ENCODE measurements at regions not wholly inside any gene's neighbourhood (a gene's known extent, or its start where the extent isn't known, plus 50 kb on each side); places are given as distances from the start of the nearest gene placed in this dataset.

DNA sequence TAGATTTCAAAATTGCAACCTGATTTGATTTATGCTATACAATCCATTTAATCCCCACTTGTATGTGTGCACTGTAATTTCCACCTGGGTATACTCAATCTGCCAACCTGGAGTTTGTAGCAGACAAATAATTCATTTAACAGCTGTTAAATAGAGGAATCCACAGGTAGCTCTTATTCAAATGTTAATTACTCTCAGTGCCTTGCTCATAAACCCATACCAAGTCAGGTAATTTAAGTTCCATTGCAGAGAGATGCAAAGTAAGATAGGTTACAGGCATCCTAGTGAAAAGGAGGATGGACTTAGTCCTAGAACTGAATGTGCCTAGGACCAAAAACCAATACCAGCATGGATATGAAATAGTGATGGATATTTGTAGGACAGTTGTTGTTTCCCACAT is 674.2 kb downstream of the TBL1XR1 start:
- H3K9me3 Mint-ChIP-seq, result peaks cover 0 to 2% of the 10 kb centered on the region in 2 experiments; a peak in 2 of 5 replicates
- H3T11ph ChIP-seq (ENCODE audit: low read length), result no peak overlapping the region
- H3K9me3 ChIP-seq (ENCODE audit: control insufficient read depth, low read depth, low read length), result no peaks in the 10 kb centered on the region
- H2AFZ ChIP-seq (ENCODE audit: low read length), result no peak overlapping the region
- no peak overlapping the region for H2BK120ac ChIP-seq (ENCODE audit: low read depth, low read length, poor library complexity, severe bottlenecking)
- no peak overlapping the region for H3K4ac ChIP-seq (ENCODE audit: low read depth, low read length)
- no peak for DNase-seq
- no peak overlapping the region for H3K9ac ChIP-seq (ENCODE audit: extremely low read depth, insufficient read length, low read length)
- peaks cover 0 to 3% (median 0%) of the 10 kb centered on the region in 3 experiments; a peak in 3 of 7 replicates for H3K36me3 Mint-ChIP-seq (ENCODE audit: insufficient read depth in 1 of 3, low read depth in 3 of 3)
- H4K91ac ChIP-seq (ENCODE audit: insufficient read length, low read depth, low read length), result no peak overlapping the region
- H3K4me1 ChIP-seq (ENCODE audit: insufficient read depth, low read length), result peaks cover 13% of the 10 kb centered on the region; the same call in 1 of the 2 replicates
- no peak overlapping the region for H3K27ac ChIP-seq (ENCODE audit: insufficient read length, low read depth, low read length)
- H3K79me1 ChIP-seq (ENCODE audit: insufficient read depth, low read depth, low read length, poor library complexity, severe bottlenecking), result no peaks in the 10 kb centered on the region
- TF ChIP-seq, protein P1, sequence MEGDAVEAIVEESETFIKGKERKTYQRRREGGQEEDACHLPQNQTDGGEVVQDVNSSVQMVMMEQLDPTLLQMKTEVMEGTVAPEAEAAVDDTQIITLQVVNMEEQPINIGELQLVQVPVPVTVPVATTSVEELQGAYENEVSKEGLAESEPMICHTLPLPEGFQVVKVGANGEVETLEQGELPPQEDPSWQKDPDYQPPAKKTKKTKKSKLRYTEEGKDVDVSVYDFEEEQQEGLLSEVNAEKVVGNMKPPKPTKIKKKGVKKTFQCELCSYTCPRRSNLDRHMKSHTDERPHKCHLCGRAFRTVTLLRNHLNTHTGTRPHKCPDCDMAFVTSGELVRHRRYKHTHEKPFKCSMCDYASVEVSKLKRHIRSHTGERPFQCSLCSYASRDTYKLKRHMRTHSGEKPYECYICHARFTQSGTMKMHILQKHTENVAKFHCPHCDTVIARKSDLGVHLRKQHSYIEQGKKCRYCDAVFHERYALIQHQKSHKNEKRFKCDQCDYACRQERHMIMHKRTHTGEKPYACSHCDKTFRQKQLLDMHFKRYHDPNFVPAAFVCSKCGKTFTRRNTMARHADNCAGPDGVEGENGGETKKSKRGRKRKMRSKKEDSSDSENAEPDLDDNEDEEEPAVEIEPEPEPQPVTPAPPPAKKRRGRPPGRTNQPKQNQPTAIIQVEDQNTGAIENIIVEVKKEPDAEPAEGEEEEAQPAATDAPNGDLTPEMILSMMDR (conservative IDR thresholded peaks at IDR 0.05), result no peak
- H3K14ac ChIP-seq (ENCODE audit: insufficient read depth, low read length), result no peak overlapping the region
- H3K18ac ChIP-seq (ENCODE audit: insufficient read length, low read depth, low read length), result no peak overlapping the region
- no peaks in the 10 kb centered on the region for H3K27me3 ChIP-seq (ENCODE audit: insufficient read depth, low read length)
- H3K27me3 Mint-ChIP-seq (ENCODE audit: low read depth), result no peaks in the 10 kb centered on the region
- H3K23me2 ChIP-seq (ENCODE audit: insufficient read length, low read depth, low read length, poor library complexity, severe bottlenecking), result no peaks in the 10 kb centered on the region
- H3K23ac ChIP-seq (ENCODE audit: insufficient read length, low read depth, low read length), result no peak overlapping the region
- no peaks in the 10 kb centered on the region for H3K79me2 ChIP-seq (ENCODE audit: insufficient read depth, low read length)
- no peak overlapping the region for H2BK5ac ChIP-seq (ENCODE audit: insufficient read length, low read length)
- no peaks in the 10 kb centered on the region for H4K20me1 ChIP-seq (ENCODE audit: control insufficient read depth, insufficient read depth, insufficient read length)
- H3K4me1 Mint-ChIP-seq, result peaks cover 45 to 47% of the 10 kb centered on the region in 2 experiments
- H2BK12ac ChIP-seq (ENCODE audit: insufficient read length, low read depth, low read length), result no peak overlapping the region
- H2BK15ac ChIP-seq (ENCODE audit: low read depth, low read length), result no peak overlapping the region
- H4K5ac ChIP-seq (ENCODE audit: insufficient read length, low read depth, low read length), result no peak overlapping the region
- H3K4me2 ChIP-seq (ENCODE audit: insufficient read depth, insufficient read length, low read length), result peak overlapping the region; percentile 13
- no peak overlapping the region for H2AK5ac ChIP-seq (ENCODE audit: insufficient read length, low read length)
- no peak overlapping the region for H3K56ac ChIP-seq (ENCODE audit: insufficient read length, low read depth, low read length)
- no peak overlapping the region for H2BK20ac ChIP-seq (ENCODE audit: low read depth, low read length, poor library complexity, severe bottlenecking)
- H3K27ac Mint-ChIP-seq, result peak overlapping the region in 1 of 3 experiments; percentile 10; a peak in 3 of 7 replicates
- H3K4me3 Mint-ChIP-seq, result no peak overlapping the region
- no peak overlapping the region for H4K8ac ChIP-seq (replicated peaks; ENCODE audit: insufficient read length, low read depth, low read length)

Data from H9 (cell line).